Pancreas (tissue), 10 donors: ENCODE measurements at regions not wholly inside any gene's neighbourhood (a gene's known extent, or its start where the extent isn't known, plus 50 kb on each side); places are given as distances from the start of the nearest gene placed in this dataset.

ENCODE experiments used
- ATAC-seq, 4 donors: fragments of 200-7000 bp; cut with Tn5 transposase; one replicate each; pipeline versions ENCODE4 v1.8.0 to v1.9.1; 2020; ENCODE audit warnings: mild to moderate bottlenecking in 4 of 4, moderate library complexity in 4 of 4
- DNase-seq, 6 donors: peaks; one replicate each; pipeline ENCODE4 v3.0.0-alpha.2; 2020
- FAIRE-seq: peaks from 2 replicates; lab custom pipeline; 2012; peaks lifted over from hg19 to GRCh38; lab: Jason Lieb, UNC
- H3K27ac ChIP-seq, 4 donors: fragments of 200-600 bp; sonication (generic); 1 replicate in 3 of 4; 2 replicates in 1 of 4; pipeline versions ENCODE4 v1.5.0 to v1.8.0; 2020
- H3K27me3 ChIP-seq, 4 donors: fragments of 200-600 bp; one replicate each; pipeline ENCODE4 v1.8.0; 2021
- H3K36me3 ChIP-seq, 3 donors: fragments of 200-600 bp; sonication (generic) in 1 of 3; one replicate each; pipeline versions ENCODE4 v1.5.0 to v1.8.0; 2020 to 2021
- H3K4me1 ChIP-seq, 3 donors: fragments of 200-600 bp; one replicate each; pipeline ENCODE4 v1.8.0; 2021
- H3K4me3 ChIP-seq, 4 donors: fragments of 200-600 bp; sonication (generic) in 2 of 4; one replicate each; pipeline versions ENCODE4 v1.5.0 to v1.8.0; 2020 to 2021
- H3K9me3 ChIP-seq, 4 donors: fragments of 200-600 bp; one replicate each; pipeline ENCODE4 v1.8.0; 2021
- CTCF ChIP-seq, 4 donors: fragments of 200-600 bp; sonication (generic) in 3 of 4; IDR thresholded peaks; one replicate each; pipeline versions ENCODE4 v1.5.0 to v1.8.0; 2021; ENCODE audit warnings: antibody characterized with exemption in 4 of 4
- WGBS, 2 donors: extraction: QIAGEN DNeasy Blood & Tissue Kit; methylation state at CpG; one replicate each; pipeline ENCODE4 v1.1.7; 2013; 5-methylcytosine and 5-hydroxymethylcytosine counted together
- intact Hi-C, 3 donors: fragments of 100-400 bp; cut with DNase I; formaldehyde crosslinking; loops; one replicate each; pipeline versions ENCODE4 v1.11.1 to v1.14.2; 2022
- donor health status: healthy with polysubstance abuse.
- donor health status: DM: no; HTN: no; CAD: no; lungs with moderate emphysema.
- donor health status: DM: no; HTN: no; CAD: no.
- donor health status: control.
- donor health status: control.
- donor health status: Bipolar disorder and iron deficiency.
- donor health status: DM: yes; HTN: yes; CAD: no.
- donor health status: DM: no; HTN: no; CAD: no.
- donor health status: DM: no; HTN: no; CAD: no.
- donor health status: DM: yes; HTN: yes; CAD: no.

DNA sequence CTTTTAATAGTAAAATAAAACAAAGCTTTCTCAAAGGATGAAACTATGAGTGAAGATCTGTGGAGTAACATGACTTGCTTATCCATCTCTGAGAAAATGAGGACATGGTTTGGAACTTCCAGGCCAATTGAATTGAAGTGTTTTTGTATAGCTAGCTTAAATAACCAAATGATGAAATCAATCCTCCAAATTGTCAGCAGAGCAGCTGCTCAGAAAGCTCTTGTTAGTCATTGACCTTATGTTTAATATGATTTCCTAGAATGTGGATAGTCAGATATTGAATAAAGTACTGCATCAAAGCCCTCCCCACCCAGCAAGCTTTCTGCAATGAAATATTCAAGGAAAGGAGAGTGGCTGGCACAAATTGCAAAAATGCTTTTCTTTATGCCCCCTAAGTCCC, 437.2 kb downstream of the MFSD1 start:
- Histone ChIP-seq H3K27me3 (no peaks in the 10 kb centered on the region), H3K36me3 (no peaks in the 10 kb centered on the region), H3K27ac (no peak overlapping the region), H3K9me3 (no peaks in the 10 kb centered on the region), H3K4me3 (no peak overlapping the region), H3K4me1 (no peaks in the 10 kb centered on the region)
- no peak for TF ChIP-seq CTCF (IDR thresholded peaks at IDR 0.05)
- DNase-seq = no peak
- no peak for FAIRE-seq
- intact Hi-C loops = no loop called here
- ATAC-seq = no peak

DNA sequence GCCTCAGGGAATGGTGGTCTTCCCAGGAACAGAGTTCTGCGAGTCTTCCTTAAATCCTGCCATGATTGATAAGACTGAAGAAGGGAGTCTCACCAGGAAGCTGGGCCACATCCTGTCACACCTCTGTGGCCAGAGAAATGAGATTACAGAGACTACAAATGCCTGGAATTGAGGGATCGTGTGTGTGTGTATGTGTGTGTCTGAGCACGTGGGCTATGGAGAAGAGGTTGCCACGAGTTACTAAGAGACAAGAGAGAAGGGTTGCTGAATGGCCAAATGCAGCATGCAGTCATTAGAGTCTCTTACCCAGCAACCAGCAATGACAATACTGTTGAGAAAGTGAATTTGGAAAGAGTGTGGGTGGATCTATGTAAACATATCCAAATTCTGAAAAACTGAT, 443.1 kb downstream of the MFSD1 start:
- no peak for TF ChIP-seq CTCF (IDR thresholded peaks at IDR 0.05)
- ATAC-seq (peak in 2 of 4 donors; percentile 64 to 73), FAIRE-seq (no peak), DNase-seq (no peak)
- intact Hi-C loops = no loop called here
- Histone ChIP-seq H3K27me3 (no peaks in the 10 kb centered on the region), H3K9me3 (no peaks in the 10 kb centered on the region), H3K27ac (no peak overlapping the region), H3K36me3 (no peaks in the 10 kb centered on the region), H3K4me1 (no peaks in the 10 kb centered on the region), H3K4me3 (no peak overlapping the region)
- WGBS, 2 donors = 74 to 81% methylated on average over 4 of the region's 4 CpGs

DNA sequence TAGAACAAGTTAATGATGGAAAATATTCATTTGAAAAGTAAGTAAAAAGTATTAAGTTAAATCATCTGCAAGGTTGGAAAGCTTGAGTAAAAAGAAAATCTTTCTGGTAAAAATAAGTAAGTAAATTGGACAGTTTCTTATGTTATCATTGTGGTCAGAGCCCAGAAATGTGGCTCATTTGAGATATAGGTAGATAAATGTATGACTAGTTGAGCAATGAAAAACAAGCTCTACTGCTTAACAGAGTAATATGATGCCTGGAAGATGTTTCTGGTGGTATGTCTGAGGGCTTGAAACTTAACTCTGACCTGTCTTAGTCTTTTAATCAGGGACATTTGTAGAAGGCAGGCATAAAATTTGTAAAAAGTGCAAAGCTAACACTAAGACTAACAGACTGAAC, 444.0 kb downstream of the MFSD1 start:
- no peak for TF ChIP-seq CTCF (IDR thresholded peaks at IDR 0.05)
- no peak overlapping the region for H3K4me3 ChIP-seq
- no peaks in the 10 kb centered on the region for H3K4me1 ChIP-seq
- no peaks in the 10 kb centered on the region for H3K36me3 ChIP-seq
- intact Hi-C loops = no loop called here
- FAIRE-seq (no peak), ATAC-seq (no peak), DNase-seq (no peak)
- H3K27me3 ChIP-seq = no peaks in the 10 kb centered on the region
- H3K9me3 ChIP-seq = no peaks in the 10 kb centered on the region
- H3K27ac ChIP-seq = no peak overlapping the region

GRCh38 chr3:159246385-159246784, 444.5 kb downstream of the MFSD1 start:
- 45 to 63% methylated on average over 5 of the region's 5 CpGs for WGBS, 2 donors
- intact Hi-C loops = no loop called here
- ATAC-seq (no peak), FAIRE-seq (no peak), DNase-seq (no peak)
- Histone ChIP-seq H3K27me3 (no peaks in the 10 kb centered on the region), H3K4me3 (no peak overlapping the region), H3K4me1 (no peaks in the 10 kb centered on the region), H3K27ac (no peak overlapping the region), H3K36me3 (no peaks in the 10 kb centered on the region), H3K9me3 (no peaks in the 10 kb centered on the region)
- no peak for TF ChIP-seq CTCF (IDR thresholded peaks at IDR 0.05)

- intact Hi-C loops = no loop called here
- ATAC-seq = peak; percentile 16 to 48 (median 26)
- WGBS, 2 donors = 11 to 18% methylated on average over 5 of the region's 5 CpGs
These were observed 447.8 kb downstream of the MFSD1 start for GRCh38 chr3:159249472-159250174.

More at GRCh38 chr3:159249472-159250174, 447.8 kb downstream of the MFSD1 start:
- no peaks in the 10 kb centered on the region for H3K4me1 ChIP-seq
- H3K27me3 ChIP-seq = no peaks in the 10 kb centered on the region
- FAIRE-seq = no peak
- no peaks in the 10 kb centered on the region for H3K9me3 ChIP-seq
- H3K36me3 ChIP-seq = no peaks in the 10 kb centered on the region
- no peak overlapping the region for H3K27ac ChIP-seq
- no peak overlapping the region for H3K4me3 ChIP-seq
- TF ChIP-seq CTCF (IDR thresholded peaks at IDR 0.05) = no peak
- DNase-seq = no peak
